AG09309 (cell line): ENCODE measurements at regions not wholly inside any gene's neighbourhood (a gene's known extent, or its start where the extent isn't known, plus 50 kb on each side); places are given as distances from the start of the nearest gene placed in this dataset.
"Not testable (repeated sequence)": the region's sequence is repeated elsewhere in the genome, so short reads cannot be mapped to it uniquely, and the experiment has no call there.

Experiments used
- DNase-seq: peaks from one replicate; pipeline ENCODE4 v3.0.0-alpha.2; 2010; ENCODE audit warnings: low read depth
- H3K4me3 ChIP-seq: 2 replicates; pipeline ENCODE4 v1.5.1; 2011; ENCODE audit warnings: mild to moderate bottlenecking, low read depth, low read length, moderate library complexity; ENCODE audit not compliant: control insufficient read depth
- CTCF ChIP-seq: IDR thresholded peaks from 2 replicates; pipeline ENCODE4 v1.5.1; 2011; ENCODE audit warnings: mild to moderate bottlenecking, low read depth, low read length, inconsistent platforms; ENCODE audit not compliant: insufficient read depth, control insufficient read depth; ENCODE audit errors: missing control alignments

- no peak for DNase-seq
- no peak for TF ChIP-seq CTCF
- no peak overlapping the region for H3K4me3 ChIP-seq
These were observed 152.9 kb upstream of the TGFBR2 start for GRCh38 chr3:30453360-30454039.

- no peak for DNase-seq
- no peak for TF ChIP-seq CTCF
- H3K4me3 ChIP-seq, result no peak overlapping the region
These were observed 151.8 kb upstream of the TGFBR2 start for GRCh38 chr3:30454636-30455035.

GRCh38 chr3:30455112-30455511 is 151.3 kb upstream of the TGFBR2 start:
- not testable (repeated sequence) for DNase-seq, H3K4me3 ChIP-seq

- no peak for TF ChIP-seq CTCF
- H3K4me3 ChIP-seq, result no peak overlapping the region
- no peak for DNase-seq
These were observed 150.6 kb upstream of the TGFBR2 start for GRCh38 chr3:30455840-30456239.

GRCh38 chr3:30456264-30456663 is 150.1 kb upstream of the TGFBR2 start:
- TF ChIP-seq CTCF, result no peak

GRCh38 chr3:30457081-30457480 is 149.3 kb upstream of the TGFBR2 start:
- no peak for DNase-seq
- TF ChIP-seq CTCF, result no peak

More at GRCh38 chr3:30456264-30456663, 150.1 kb upstream of the TGFBR2 start:
- no peak for DNase-seq
- no peak overlapping the region for H3K4me3 ChIP-seq

GRCh38 chr3:30457726-30458125 is 148.7 kb upstream of the TGFBR2 start:
- no peak for TF ChIP-seq CTCF
- DNase-seq, result no peak
- H3K4me3 ChIP-seq, result no peak overlapping the region

More at GRCh38 chr3:30457081-30457480, 149.3 kb upstream of the TGFBR2 start:
- no peak overlapping the region for H3K4me3 ChIP-seq
